Gastrocnemius medialis (tissue), 4 donors: ENCODE measurements at regions not wholly inside any gene's neighbourhood (a gene's known extent, or its start where the extent isn't known, plus 50 kb on each side); places are given as distances from the start of the nearest gene placed in this dataset.
A peak's percentile ranks its signal among the peaks of the same experiment; 100 is the strongest.

Experiments
- CTCF ChIP-seq, 5 experiments: fragments of 450-650 bp in 3 of 5; fragments of 200-600 bp in 2 of 5; sonication (generic) in 2 of 5; IDR thresholded peaks in 4 of 5; conservative IDR thresholded peaks in 1 of 5; 1 replicate in 4 of 5; 2 replicates in 1 of 5; pipeline ENCODE4 v1.5.1; 2016 to 2019; ENCODE audit warnings: antibody characterized with exemption in 5 of 5, mild to moderate bottlenecking in 3 of 5, moderate library complexity in 3 of 5
- POLR2A ChIP-seq, 2 donors: fragments of 450-650 bp; IDR thresholded peaks; one replicate each; pipeline ENCODE4 v1.6.1; 2017; ENCODE audit warnings: antibody characterized with exemption in 2 of 2, mild to moderate bottlenecking in 2 of 2, moderate library complexity in 2 of 2

GRCh38 chr9:119968836-119969707 lies 599.8 kb upstream of the BRINP1 start:
- peak; percentile 56 to 88 (median 76) for TF ChIP-seq CTCF (IDR thresholded peaks at IDR 0.05 in 4 of 5, conservative IDR thresholded peaks at IDR 0.05 in 1 of 5)
- TF ChIP-seq POLR2A (IDR thresholded peaks at IDR 0.05): no peak
